ACHN (cell line): ENCODE measurements at regions not wholly inside any gene's neighbourhood (a gene's known extent, or its start where the extent isn't known, plus 50 kb on each side); places are given as distances from the start of the nearest gene placed in this dataset.

ENCODE experiments used
- DNase-seq: peaks from one replicate; pipeline ENCODE4 v3.0.0-alpha.2; 2015
- in situ Hi-C: cut with HindIII; loops from 2 replicates; pipeline ENCODE4 v1.10.0; 2017; ENCODE audit warnings: low sequenced_read_pairs, low pct_ligation_motif_present, low pct_unique_long_range_greater_than_20kb

- no peak for DNase-seq
- in situ Hi-C loops = no loop called here
Measured at GRCh38 chr4:4776934-4777333, 82.5 kb upstream of the MSX1 start.

GRCh38 chr4:4776335-4776734, 83.1 kb upstream of the MSX1 start:
- no peak for DNase-seq
- in situ Hi-C loops = no loop called here

DNA sequence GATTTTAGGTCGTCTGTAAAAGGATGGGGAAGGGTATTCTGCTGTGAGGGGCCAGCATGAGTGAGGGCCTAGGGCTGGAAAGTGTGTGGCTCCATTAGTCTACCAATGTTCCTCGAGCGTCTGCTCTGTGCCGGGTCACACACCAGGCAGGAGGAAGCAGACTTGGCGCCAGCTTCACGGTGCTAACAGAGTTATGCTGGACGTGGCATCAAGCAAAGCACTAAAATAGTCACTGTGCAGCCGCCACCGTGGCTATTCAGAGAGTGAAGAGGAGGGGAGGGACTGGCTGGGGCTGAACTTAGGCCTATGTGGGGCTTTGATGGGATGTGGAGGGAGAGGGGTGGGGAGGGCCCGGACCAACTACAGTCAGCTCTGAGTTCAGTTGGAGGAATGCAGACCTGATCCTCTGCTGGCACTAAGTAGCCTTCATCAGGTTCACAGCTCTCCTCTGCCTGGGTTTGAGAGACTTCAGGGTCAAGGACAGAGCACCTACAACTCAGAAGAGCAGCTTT, 83.9 kb upstream of the MSX1 start:
- no peak for DNase-seq
- in situ Hi-C loops = no loop called here

GRCh38 chr4:4772534-4772933, 86.9 kb upstream of the MSX1 start:
- in situ Hi-C loops = no loop called here
- no peak for DNase-seq

DNA sequence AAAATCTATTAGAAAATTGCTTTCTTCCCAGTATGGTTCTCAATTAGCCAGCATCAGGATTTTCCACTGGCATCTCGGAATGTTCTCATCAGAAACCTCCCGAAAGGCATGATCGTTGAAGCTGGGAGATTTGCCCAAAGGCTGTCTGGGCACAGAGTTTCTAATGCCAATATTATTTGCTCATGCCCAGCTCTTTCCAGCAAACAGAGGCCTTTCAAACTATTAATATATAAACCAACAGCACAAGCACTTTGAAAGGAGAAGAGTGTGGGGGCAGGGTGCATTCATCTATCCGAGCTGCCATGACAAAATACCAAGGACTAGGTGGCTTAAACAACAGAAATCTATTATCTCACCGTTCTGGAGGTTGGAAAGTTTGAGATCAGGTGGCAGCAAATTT, 88.3 kb upstream of the MSX1 start:
- in situ Hi-C loops = no loop called here
- no peak for DNase-seq

- in situ Hi-C loops = no loop called here
- no peak for DNase-seq
Measured at GRCh38 chr4:4770610-4771009, 88.9 kb upstream of the MSX1 start.

GRCh38 chr4:4766564-4766963, 92.9 kb upstream of the MSX1 start:
- in situ Hi-C loops = no loop called here
- no peak for DNase-seq

GRCh38 chr4:4765811-4766210, 93.7 kb upstream of the MSX1 start:
- in situ Hi-C loops = no loop called here
- no peak for DNase-seq

DNA sequence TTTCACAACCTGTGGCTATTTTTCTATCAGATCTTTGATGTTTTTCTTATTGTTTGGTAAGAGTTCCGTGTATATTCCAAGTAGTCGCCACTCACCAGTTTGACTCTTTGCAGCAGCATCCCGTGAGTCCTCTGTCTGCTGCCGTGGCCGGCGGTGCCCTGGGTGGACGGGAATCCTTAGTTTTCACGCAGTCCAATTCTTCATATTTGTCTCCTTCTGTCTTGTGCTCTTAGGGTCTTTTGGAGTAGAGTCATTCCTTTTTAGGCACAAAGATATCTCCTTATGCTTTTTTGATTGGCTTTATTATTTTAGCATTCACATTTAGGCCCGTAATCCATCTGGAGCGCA, 94.9 kb upstream of the MSX1 start:
- in situ Hi-C loops = no loop called here
- DNase-seq = no peak

GRCh38 chr4:4763822-4764557, 95.5 kb upstream of the MSX1 start:
- in situ Hi-C loops = no loop called here
- DNase-seq = no peak

GRCh38 chr4:4762909-4763821, 96.3 kb upstream of the MSX1 start:
- in situ Hi-C loops = no loop called here
- no peak for DNase-seq

DNA sequence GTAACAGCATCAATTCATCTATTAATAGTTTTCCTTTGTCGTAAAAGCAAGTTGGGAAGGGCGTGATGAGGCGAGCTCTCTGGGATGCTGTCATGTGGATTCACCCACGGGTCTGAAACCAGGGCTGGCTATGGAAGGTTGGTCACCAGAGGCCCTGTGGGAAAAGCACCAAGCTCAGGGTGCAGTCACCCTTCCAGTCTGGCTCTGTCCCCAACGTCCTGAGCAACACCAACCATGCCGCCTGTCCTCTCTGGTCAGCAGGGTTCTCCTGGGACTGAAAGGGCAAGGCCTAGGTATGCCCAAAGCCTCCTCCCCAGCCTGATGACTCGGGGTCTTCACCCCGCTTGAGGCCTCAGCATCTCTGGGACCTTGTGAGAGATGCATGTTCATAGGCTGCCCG, 97.2 kb upstream of the MSX1 start:
- in situ Hi-C loops = no loop called here

GRCh38 chr4:4761128-4761982, 98.1 kb upstream of the MSX1 start:
- DNase-seq = peak; percentile 18
- in situ Hi-C loops = no loop called here

More for the DNA sequence above, 97.2 kb upstream of the MSX1 start:
- DNase-seq = no peak

GRCh38 chr4:4759883-4760282, 99.6 kb upstream of the MSX1 start:
- no peak for DNase-seq
- in situ Hi-C loops = no loop called here

- no peak for DNase-seq
- in situ Hi-C loops = no loop called here
Measured at GRCh38 chr4:4759232-4759631, 100.2 kb upstream of the MSX1 start.

DNA sequence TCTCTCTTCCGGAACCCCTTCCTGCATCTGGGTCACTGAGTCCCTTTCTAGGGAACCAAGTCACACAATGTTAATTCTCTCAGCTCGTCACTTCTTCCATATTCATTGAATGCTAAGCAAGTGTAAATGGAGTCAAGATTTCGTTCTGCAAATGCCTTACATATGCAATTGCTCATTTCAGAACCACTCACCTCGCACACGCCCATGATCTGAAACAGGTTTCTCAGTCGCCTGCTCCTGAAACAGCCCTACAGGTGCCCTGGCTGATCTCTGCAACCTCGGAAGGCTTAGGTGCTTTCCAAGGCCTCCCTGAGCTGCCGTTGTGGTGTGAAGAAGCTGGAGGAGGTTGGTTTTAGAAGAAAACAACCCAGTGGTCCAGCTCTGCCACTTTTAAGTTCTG, 100.8 kb upstream of the MSX1 start:
- no peak for DNase-seq
- in situ Hi-C loops = no loop called here

GRCh38 chr4:4755306-4755705, 104.2 kb upstream of the MSX1 start:
- no peak for DNase-seq
- in situ Hi-C loops = no loop called here

DNA sequence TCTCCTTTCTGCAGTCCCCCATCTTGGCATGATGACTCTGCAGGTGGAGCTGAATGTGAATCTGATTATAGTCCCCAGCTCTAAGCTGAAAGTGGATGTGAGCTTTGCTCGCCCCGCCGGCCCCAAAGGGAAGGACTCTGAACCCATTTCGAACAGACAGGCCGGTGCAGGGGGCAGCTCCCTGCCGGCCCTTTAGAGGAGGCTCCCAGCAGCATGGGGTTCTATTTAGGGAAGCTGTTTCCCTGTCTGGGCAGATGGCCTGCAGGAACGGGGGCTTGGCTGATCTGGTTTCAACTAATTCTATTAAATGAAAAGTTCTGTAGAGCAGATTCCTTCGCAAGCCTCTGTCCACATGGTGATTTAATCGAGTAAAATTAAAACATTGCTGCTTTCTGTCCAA, 104.8 kb upstream of the MSX1 start:
- in situ Hi-C loops = no loop called here
- no peak for DNase-seq

- in situ Hi-C loops = no loop called here
- DNase-seq = no peak
Measured at GRCh38 chr4:4753643-4754042, 105.8 kb upstream of the MSX1 start.
